Endodermal cell (in vitro differentiated cells): ENCODE measurements at regions not wholly inside any gene's neighbourhood (a gene's known extent, or its start where the extent isn't known, plus 50 kb on each side); places are given as distances from the start of the nearest gene placed in this dataset.

Source experiments
- DNase-seq: peaks from one replicate; pipeline ENCODE4 v3.0.0-alpha.2; 2017
- H3K27ac ChIP-seq: 2 replicates; pipeline ENCODE4 v1.5.1; 2013; ENCODE audit warnings: mild to moderate bottlenecking, low read depth, low read length, moderate library complexity
- H3K27me3 ChIP-seq: 2 replicates; pipeline ENCODE4 v1.6.1; 2013; ENCODE audit warnings: mild to moderate bottlenecking, low read length, moderate library complexity; ENCODE audit not compliant: insufficient read depth, control insufficient read depth, poor library complexity, severe bottlenecking
- H3K36me3 ChIP-seq: 2 replicates; pipeline ENCODE4 v1.7.0; 2013; ENCODE audit warnings: mild to moderate bottlenecking, low read length, moderate library complexity; ENCODE audit not compliant: control insufficient read depth, insufficient read depth
- H3K4me1 ChIP-seq: one replicate; pipeline ENCODE4 v1.7.0; 2013; ENCODE audit warnings: low read length; ENCODE audit not compliant: control insufficient read depth, insufficient read depth
- H3K4me3 ChIP-seq: 2 replicates; pipeline ENCODE4 v1.5.1; 2013; ENCODE audit warnings: mild to moderate bottlenecking, low read length, moderate library complexity
- H3K9ac ChIP-seq: 2 replicates; pipeline ENCODE4 v1.6.1; 2013; ENCODE audit warnings: mild to moderate bottlenecking, low read length, moderate library complexity; ENCODE audit not compliant: poor library complexity, severe bottlenecking; ENCODE audit errors: extremely low read depth
- H3K9me3 ChIP-seq: 2 replicates; pipeline ENCODE4 v1.6.1; 2013; ENCODE audit warnings: mild to moderate bottlenecking, low read length, moderate library complexity; ENCODE audit not compliant: control insufficient read depth
- H3K27ac Mint-ChIP-seq: 2 replicates; pipeline ENCODE4 v1.8.0; 2020; ENCODE audit warnings: mixed read lengths
- H3K27me3 Mint-ChIP-seq: 2 replicates; pipeline ENCODE4 v1.8.0; 2021; ENCODE audit warnings: mild to moderate bottlenecking, mixed read lengths; ENCODE audit not compliant: insufficient read depth
- H3K36me3 Mint-ChIP-seq: 2 replicates; pipeline ENCODE4 v1.8.0; 2020; ENCODE audit warnings: low read depth, mixed read lengths
- H3K4me1 Mint-ChIP-seq: 2 replicates; pipeline ENCODE4 v1.8.0; 2020; ENCODE audit warnings: mixed read lengths
- H3K4me3 Mint-ChIP-seq: 2 replicates; pipeline ENCODE4 v1.8.0; 2020; ENCODE audit warnings: mild to moderate bottlenecking, moderate library complexity, mixed read lengths
- H3K9me3 Mint-ChIP-seq: 2 replicates; pipeline ENCODE4 v1.8.0; 2020; ENCODE audit warnings: mild to moderate bottlenecking, mixed read lengths
- CTCF ChIP-seq: fragments of 200-600 bp; sonication (generic); conservative IDR thresholded peaks from 2 replicates; pipeline ENCODE4 v1.5.0; 2021; ENCODE audit warnings: antibody characterized with exemption, mild to moderate bottlenecking
- WGBS, 2 experiments: methylation state at CpG; one replicate each; pipeline versions ENCODE4 v1.1.5 to v1.1.7; 2013; ENCODE audit warnings: missing lambda C conversion rate in 2 of 2, mixed read lengths in 1 of 2; ENCODE audit not compliant: insufficient coverage in 1 of 2, insufficient read length in 1 of 2; 5-methylcytosine and 5-hydroxymethylcytosine counted together

GRCh38 chr22:49676783-49677494 lies 150.7 kb downstream of the BRD1 start:
- Histone ChIP-seq H3K27ac (no peak overlapping the region), H3K36me3 (no peaks in the 10 kb centered on the region), H3K27me3 (peaks cover 35% of the 10 kb centered on the region), H3K9ac (no peak overlapping the region), H3K9me3 (no peaks in the 10 kb centered on the region), H3K4me3 (no peak overlapping the region), H3K4me1 (no peaks in the 10 kb centered on the region)
- Mint-ChIP-seq H3K4me3 (no peak overlapping the region), H3K4me1 (no peaks in the 10 kb centered on the region), H3K27me3 (peaks cover 30% of the 10 kb centered on the region), H3K27ac (no peak overlapping the region), H3K36me3 (no peaks in the 10 kb centered on the region), H3K9me3 (no peaks in the 10 kb centered on the region)
- 67 to 77% methylated on average over 3 to 9 of the region's 9 CpGs for WGBS, 2 experiments
- TF ChIP-seq CTCF, result no peak
- peak; percentile 20 for DNase-seq

GRCh38 chr22:49676230-49676629 lies 151.4 kb downstream of the BRD1 start:
- Histone ChIP-seq H3K4me3 (no peak overlapping the region), H3K27ac (no peak overlapping the region), H3K9ac (no peak overlapping the region), H3K27me3 (peaks cover 42% of the 10 kb centered on the region), H3K4me1 (peaks cover 2% of the 10 kb centered on the region), H3K9me3 (no peaks in the 10 kb centered on the region), H3K36me3 (no peaks in the 10 kb centered on the region)
- no peaks in the 10 kb centered on the region for H3K36me3 Mint-ChIP-seq
- H3K27ac Mint-ChIP-seq, result no peak overlapping the region
- peaks cover 4% of the 10 kb centered on the region for H3K4me1 Mint-ChIP-seq
- peak; percentile 24 for DNase-seq
- H3K4me3 Mint-ChIP-seq, result no peak overlapping the region
- no peak for TF ChIP-seq CTCF
- no peaks in the 10 kb centered on the region for H3K9me3 Mint-ChIP-seq
- H3K27me3 Mint-ChIP-seq, result peaks cover 37% of the 10 kb centered on the region
- 82 to 84% methylated on average over 5 of the region's 5 CpGs for WGBS, 2 experiments

- Mint-ChIP-seq H3K4me1 (peaks cover 7% of the 10 kb centered on the region), H3K27me3 (peaks cover 48% of the 10 kb centered on the region), H3K9me3 (peaks cover 2% of the 10 kb centered on the region), H3K27ac (no peak overlapping the region), H3K4me3 (no peak overlapping the region), H3K36me3 (no peaks in the 10 kb centered on the region)
- peaks cover 3% of the 10 kb centered on the region for H3K4me1 ChIP-seq
- peak; percentile 19 for DNase-seq
- WGBS, 2 experiments, result 87 to 92% methylated on average over 7 to 12 of the region's 12 CpGs
- H3K27ac ChIP-seq, result no peak overlapping the region
- no peak overlapping the region for H3K9ac ChIP-seq
- H3K9me3 ChIP-seq, result peaks cover 2% of the 10 kb centered on the region
- TF ChIP-seq CTCF, result no peak
- H3K4me3 ChIP-seq, result no peak overlapping the region
- H3K36me3 ChIP-seq, result no peaks in the 10 kb centered on the region
- H3K27me3 ChIP-seq, result peaks cover 57% of the 10 kb centered on the region
These were observed 153.1 kb downstream of the BRD1 start for GRCh38 chr22:49674479-49675050.
